Keratinocyte (primary cell): ENCODE measurements at regions not wholly inside any gene's neighbourhood (a gene's known extent, or its start where the extent isn't known, plus 50 kb on each side); places are given as distances from the start of the nearest gene placed in this dataset.
A peak's percentile ranks its signal among the peaks of the same experiment; 100 is the strongest.

Source experiments
- DNase-seq: peaks from one replicate; pipeline ENCODE4 v3.0.0-alpha.2; 2011; ENCODE audit warnings: low read depth, missing footprints, low spot score
- FAIRE-seq: peaks from 2 replicates; lab custom pipeline; 2011; peaks lifted over from hg19 to GRCh38; lab: Jason Lieb, UNC
- H2AFZ ChIP-seq: 2 replicates; pipeline ENCODE4 v1.6.0; 2012; ENCODE audit warnings: low read length, control low read depth, inconsistent platforms; ENCODE audit not compliant: control insufficient read depth
- H3K27ac ChIP-seq: 2 replicates; pipeline ENCODE4 v1.5.1; 2011; ENCODE audit warnings: low read length; ENCODE audit not compliant: control insufficient read depth, insufficient read depth
- H3K27me3 ChIP-seq: 3 replicates; pipeline ENCODE4 v1.6.0; 2011; ENCODE audit warnings: low read length; ENCODE audit not compliant: control insufficient read depth, insufficient read depth; ENCODE audit errors: extremely low read depth
- H3K36me3 ChIP-seq, 2 experiments: 2 replicates in 1 of 2; 3 replicates in 1 of 2; pipeline ENCODE4 v1.5.1; 2011; ENCODE audit warnings: low read length in 2 of 2, mild to moderate bottlenecking in 1 of 2; ENCODE audit not compliant: control insufficient read depth in 2 of 2, insufficient read depth in 2 of 2; ENCODE audit errors: extremely low read depth in 1 of 2
- H3K4me1 ChIP-seq: 3 replicates; pipeline ENCODE4 v1.5.1; 2011; ENCODE audit warnings: low read length; ENCODE audit not compliant: control insufficient read depth, insufficient read depth; ENCODE audit errors: extremely low read depth
- H3K4me2 ChIP-seq: 3 replicates; pipeline ENCODE4 v1.6.0; 2011; ENCODE audit warnings: low read depth, low read length; ENCODE audit not compliant: control insufficient read depth, insufficient read depth; ENCODE audit errors: extremely low read depth
- H3K4me3 ChIP-seq, 3 experiments: fragments of 200-600 bp in 1 of 3; sonication (generic) in 1 of 3; 2 replicates in 2 of 3; 3 replicates in 1 of 3; pipeline ENCODE4 v1.5.1; 2011 to 2016; ENCODE audit warnings: low read length in 3 of 3, mild to moderate bottlenecking in 3 of 3, control low read depth in 2 of 3, inconsistent platforms in 1 of 3, low read depth in 1 of 3, mixed read lengths in 1 of 3, mixed run types in 1 of 3, moderate library complexity in 1 of 3; ENCODE audit not compliant: control insufficient read depth in 2 of 3, insufficient read depth in 2 of 3; ENCODE audit errors: extremely low read depth in 1 of 3
- H3K79me2 ChIP-seq: 2 replicates; pipeline ENCODE4 v1.6.0; 2012; ENCODE audit warnings: low read length; ENCODE audit not compliant: control insufficient read depth, insufficient read depth
- H3K9ac ChIP-seq: 3 replicates; pipeline ENCODE4 v1.6.0; 2011; ENCODE audit warnings: low read length; ENCODE audit not compliant: control insufficient read depth, insufficient read depth; ENCODE audit errors: extremely low read depth
- H3K9me1 ChIP-seq: 3 replicates; pipeline ENCODE4 v1.6.0; 2011; ENCODE audit warnings: low read length; ENCODE audit not compliant: control insufficient read depth, insufficient read depth; ENCODE audit errors: extremely low read depth
- H3K9me3 ChIP-seq: 2 replicates; pipeline ENCODE4 v1.5.1; 2012; ENCODE audit warnings: low read depth, low read length; ENCODE audit not compliant: control insufficient read depth
- H4K20me1 ChIP-seq: 3 replicates; pipeline ENCODE4 v1.6.0; 2011; ENCODE audit warnings: low read length; ENCODE audit not compliant: control insufficient read depth, insufficient read depth; ENCODE audit errors: extremely low read depth
- CTCF ChIP-seq, 3 experiments: IDR thresholded peaks in 1 of 3; conservative IDR thresholded peaks in 1 of 3; optimal IDR thresholded peaks in 1 of 3; 2 replicates in 2 of 3; 3 replicates in 1 of 3; pipeline versions ENCODE3 to v1.5.1; 2011; ENCODE audit warnings: low read length in 3 of 3, mild to moderate bottlenecking in 3 of 3, moderate library complexity in 2 of 3, control low read depth in 1 of 3, inconsistent platforms in 1 of 3; ENCODE audit not compliant: insufficient read depth in 2 of 3; ENCODE audit errors: extremely low read depth in 1 of 3
- EZH2 ChIP-seq: IDR thresholded peaks from one replicate; pipeline ENCODE4 v1.6.1; 2012; ENCODE audit warnings: inconsistent platforms, mild to moderate bottlenecking, low read length, moderate library complexity
- dilution Hi-C: fragments of 300-500 bp; cut with MboI; formaldehyde crosslinking; loops from one replicate; pipeline ENCODE4 v1.7.0; 2020; ENCODE audit warnings: low sequenced_read_pairs; ENCODE audit not compliant: extremely low pct_ligation_motif_present

GRCh38 chr18:59957957-59958356 is 58.2 kb downstream of the PMAIP1 start:
- Histone ChIP-seq H3K4me3 (no peak overlapping the region), H3K27ac (no peak overlapping the region), H3K4me2 (no peak overlapping the region), H4K20me1 (no peaks in the 10 kb centered on the region), H3K9me3 (no peaks in the 10 kb centered on the region), H3K9ac (no peak overlapping the region), H3K36me3 (no peaks in the 10 kb centered on the region), H3K9me1 (no peaks in the 10 kb centered on the region), H3K27me3 (no peaks in the 10 kb centered on the region), H3K4me1 (peaks cover 58% of the 10 kb centered on the region), H3K79me2 (no peaks in the 10 kb centered on the region), H2AFZ (no peak overlapping the region)
- dilution Hi-C loops: no loop called here
- no peak for TF ChIP-seq CTCF (optimal IDR thresholded peaks at IDR 0.05 in 1 of 3, IDR thresholded peaks at IDR 0.05 in 1 of 3, conservative IDR thresholded peaks at IDR 0.05 in 1 of 3; ENCODE audit: extremely low read depth in 1 of 3, insufficient read depth in 2 of 3, low read length in 3 of 3)
- no peak for TF ChIP-seq EZH2
- no peak for DNase-seq
- peak; percentile 89 for FAIRE-seq

- Histone ChIP-seq H3K9ac (no peak overlapping the region), H2AFZ (no peak overlapping the region), H3K4me1 (peaks cover 71% of the 10 kb centered on the region), H3K79me2 (no peaks in the 10 kb centered on the region), H3K27me3 (no peaks in the 10 kb centered on the region), H4K20me1 (no peaks in the 10 kb centered on the region), H3K9me1 (no peaks in the 10 kb centered on the region), H3K9me3 (no peaks in the 10 kb centered on the region), H3K27ac (peak overlapping the region; percentile 62), H3K4me2 (peak overlapping the region; percentile 49), H3K36me3 (no peaks in the 10 kb centered on the region), H3K4me3 (no peak overlapping the region)
- TF ChIP-seq EZH2 (no peak), CTCF (optimal IDR thresholded peaks at IDR 0.05 in 1 of 3, IDR thresholded peaks at IDR 0.05 in 1 of 3, conservative IDR thresholded peaks at IDR 0.05 in 1 of 3; ENCODE audit: extremely low read depth in 1 of 3, insufficient read depth in 2 of 3, low read length in 3 of 3) (no peak)
- DNase-seq (no peak), FAIRE-seq (peak; percentile 95)
- dilution Hi-C loops: no loop called here
Measured at GRCh38 chr18:59954755-59955156, 55.0 kb downstream of the PMAIP1 start.
